ENCODE measurements at regions not wholly inside any gene's neighbourhood (a gene's known extent, or its start where the extent isn't known, plus 50 kb on each side); places are given as distances from the start of the nearest gene placed in this dataset.

- Histone ChIP-seq H3K9me3 (ENCODE audit: control insufficient read depth in 2 of 2, insufficient read depth in 1 of 2, low read depth in 1 of 2, low read length in 1 of 2) (no peaks in the 10 kb centered on the region), H3K4me1 (ENCODE audit: control insufficient read depth in 2 of 2, insufficient read depth in 2 of 2, low read length in 1 of 2) (peaks cover 0 to 4% of the 10 kb centered on the region in 2 donors), H3K36me3 (ENCODE audit: control insufficient read depth in 2 of 2, insufficient read depth in 2 of 2, low read length in 1 of 2) (no peaks in the 10 kb centered on the region), H3K27ac (ENCODE audit: low read depth in 2 of 2, low read length in 1 of 2) (no peak overlapping the region), H3K27me3 (ENCODE audit: control insufficient read depth in 1 of 2, insufficient read depth in 2 of 2, low read length in 2 of 2) (no peaks in the 10 kb centered on the region), H3K4me3 (ENCODE audit: low read depth in 1 of 2, low read length in 2 of 2) (no peak overlapping the region)
- WGBS, 2 donors: 73 to 80% methylated on average over 15 to 16 of the region's 16 CpGs
These were observed 80.3 kb downstream of the BUD13 start for GRCh38 chr11:116692318-116693101.

GRCh38 chr11:116691771-116692177 lies 81.0 kb downstream of the BUD13 start:
- Histone ChIP-seq H3K36me3 (ENCODE audit: control insufficient read depth in 2 of 2, insufficient read depth in 2 of 2, low read length in 1 of 2) (no peaks in the 10 kb centered on the region), H3K4me3 (ENCODE audit: low read depth in 1 of 2, low read length in 2 of 2) (no peak overlapping the region), H3K9me3 (ENCODE audit: control insufficient read depth in 2 of 2, insufficient read depth in 1 of 2, low read depth in 1 of 2, low read length in 1 of 2) (no peaks in the 10 kb centered on the region), H3K4me1 (ENCODE audit: control insufficient read depth in 2 of 2, insufficient read depth in 2 of 2, low read length in 1 of 2) (peaks cover 0 to 4% of the 10 kb centered on the region in 2 donors), H3K27me3 (ENCODE audit: control insufficient read depth in 1 of 2, insufficient read depth in 2 of 2, low read length in 2 of 2) (no peaks in the 10 kb centered on the region), H3K27ac (ENCODE audit: low read depth in 2 of 2, low read length in 1 of 2) (no peak overlapping the region)
- WGBS, 2 donors: 12 to 13% methylated on average over 10 of the region's 10 CpGs

GRCh38 chr11:116690611-116691010 lies 82.2 kb downstream of the BUD13 start:
- WGBS, 2 donors: 72% methylated on average over 9 of the region's 9 CpGs
- H3K27me3 ChIP-seq (ENCODE audit: control insufficient read depth in 1 of 2, insufficient read depth in 2 of 2, low read length in 2 of 2): peaks cover 0 to 3% of the 10 kb centered on the region in 2 donors
- no peaks in the 10 kb centered on the region for H3K36me3 ChIP-seq (ENCODE audit: control insufficient read depth in 2 of 2, insufficient read depth in 2 of 2, low read length in 1 of 2)
- peaks cover 0 to 4% of the 10 kb centered on the region in 2 donors for H3K4me1 ChIP-seq (ENCODE audit: control insufficient read depth in 2 of 2, insufficient read depth in 2 of 2, low read length in 1 of 2)
- H3K9me3 ChIP-seq (ENCODE audit: control insufficient read depth in 2 of 2, insufficient read depth in 1 of 2, low read depth in 1 of 2, low read length in 1 of 2): no peaks in the 10 kb centered on the region
- H3K27ac ChIP-seq (ENCODE audit: low read depth in 2 of 2, low read length in 1 of 2): no peak overlapping the region
- H3K4me3 ChIP-seq (ENCODE audit: low read depth in 1 of 2, low read length in 2 of 2): no peak overlapping the region

GRCh38 chr11:116689413-116690127 lies 83.2 kb downstream of the BUD13 start:
- 79 to 85% methylated on average over 12 of the region's 12 CpGs for WGBS, 2 donors
- Histone ChIP-seq H3K4me1 (ENCODE audit: control insufficient read depth in 2 of 2, insufficient read depth in 2 of 2, low read length in 1 of 2) (peaks cover 0 to 4% of the 10 kb centered on the region in 2 donors), H3K36me3 (ENCODE audit: control insufficient read depth in 2 of 2, insufficient read depth in 2 of 2, low read length in 1 of 2) (no peaks in the 10 kb centered on the region), H3K9me3 (ENCODE audit: control insufficient read depth in 2 of 2, insufficient read depth in 1 of 2, low read depth in 1 of 2, low read length in 1 of 2) (no peaks in the 10 kb centered on the region), H3K27ac (ENCODE audit: low read depth in 2 of 2, low read length in 1 of 2) (no peak overlapping the region), H3K27me3 (ENCODE audit: control insufficient read depth in 1 of 2, insufficient read depth in 2 of 2, low read length in 2 of 2) (peaks cover 0 to 3% of the 10 kb centered on the region in 2 donors), H3K4me3 (ENCODE audit: low read depth in 1 of 2, low read length in 2 of 2) (no peak overlapping the region)

GRCh38 chr11:116688202-116688540 lies 84.6 kb downstream of the BUD13 start:
- Histone ChIP-seq H3K4me1 (ENCODE audit: control insufficient read depth in 2 of 2, insufficient read depth in 2 of 2, low read length in 1 of 2) (no peaks in the 10 kb centered on the region), H3K9me3 (ENCODE audit: control insufficient read depth in 2 of 2, insufficient read depth in 1 of 2, low read depth in 1 of 2, low read length in 1 of 2) (no peaks in the 10 kb centered on the region), H3K27ac (ENCODE audit: low read depth in 2 of 2, low read length in 1 of 2) (no peak overlapping the region), H3K36me3 (ENCODE audit: control insufficient read depth in 2 of 2, insufficient read depth in 2 of 2, low read length in 1 of 2) (no peaks in the 10 kb centered on the region), H3K27me3 (ENCODE audit: control insufficient read depth in 1 of 2, insufficient read depth in 2 of 2, low read length in 2 of 2) (peaks cover 0 to 3% of the 10 kb centered on the region in 2 donors), H3K4me3 (ENCODE audit: low read depth in 1 of 2, low read length in 2 of 2) (no peak overlapping the region)
- 63 to 66% methylated on average over 6 of the region's 6 CpGs for WGBS, 2 donors

- no peaks in the 10 kb centered on the region for H3K9me3 ChIP-seq (ENCODE audit: control insufficient read depth in 2 of 2, insufficient read depth in 1 of 2, low read depth in 1 of 2, low read length in 1 of 2)
- no peaks in the 10 kb centered on the region for H3K36me3 ChIP-seq (ENCODE audit: control insufficient read depth in 2 of 2, insufficient read depth in 2 of 2, low read length in 1 of 2)
- WGBS, 2 donors: 44 to 47% methylated on average over 6 of the region's 6 CpGs
- H3K27me3 ChIP-seq (ENCODE audit: control insufficient read depth in 1 of 2, insufficient read depth in 2 of 2, low read length in 2 of 2): peaks cover 0 to 3% of the 10 kb centered on the region in 2 donors
- no peaks in the 10 kb centered on the region for H3K4me1 ChIP-seq (ENCODE audit: control insufficient read depth in 2 of 2, insufficient read depth in 2 of 2, low read length in 1 of 2)
- H3K27ac ChIP-seq (ENCODE audit: low read depth in 2 of 2, low read length in 1 of 2): no peak overlapping the region
- no peak overlapping the region for H3K4me3 ChIP-seq (ENCODE audit: low read depth in 1 of 2, low read length in 2 of 2)
These were observed 85.2 kb downstream of the BUD13 start for GRCh38 chr11:116687458-116688201.

- no peak overlapping the region for H3K27ac ChIP-seq (ENCODE audit: low read depth in 2 of 2, low read length in 1 of 2)
- WGBS, 2 donors: 51 to 58% methylated on average over 9 of the region's 9 CpGs
- peaks cover 0 to 3% of the 10 kb centered on the region in 2 donors for H3K27me3 ChIP-seq (ENCODE audit: control insufficient read depth in 1 of 2, insufficient read depth in 2 of 2, low read length in 2 of 2)
- H3K36me3 ChIP-seq (ENCODE audit: control insufficient read depth in 2 of 2, insufficient read depth in 2 of 2, low read length in 1 of 2): no peaks in the 10 kb centered on the region
- H3K4me1 ChIP-seq (ENCODE audit: control insufficient read depth in 2 of 2, insufficient read depth in 2 of 2, low read length in 1 of 2): no peaks in the 10 kb centered on the region
- no peak overlapping the region for H3K4me3 ChIP-seq (ENCODE audit: low read depth in 1 of 2, low read length in 2 of 2)
- H3K9me3 ChIP-seq (ENCODE audit: control insufficient read depth in 2 of 2, insufficient read depth in 1 of 2, low read depth in 1 of 2, low read length in 1 of 2): no peaks in the 10 kb centered on the region
These were observed 85.9 kb downstream of the BUD13 start for GRCh38 chr11:116686866-116687265.

GRCh38 chr11:116683982-116684381 lies 88.8 kb downstream of the BUD13 start:
- 88 to 89% methylated on average over 3 of the region's 3 CpGs for WGBS, 2 donors
- Histone ChIP-seq H3K27ac (ENCODE audit: low read depth in 2 of 2, low read length in 1 of 2) (no peak overlapping the region), H3K27me3 (ENCODE audit: control insufficient read depth in 1 of 2, insufficient read depth in 2 of 2, low read length in 2 of 2) (peaks cover 0 to 3% of the 10 kb centered on the region in 2 donors), H3K4me1 (ENCODE audit: control insufficient read depth in 2 of 2, insufficient read depth in 2 of 2, low read length in 1 of 2) (no peaks in the 10 kb centered on the region), H3K36me3 (ENCODE audit: control insufficient read depth in 2 of 2, insufficient read depth in 2 of 2, low read length in 1 of 2) (no peaks in the 10 kb centered on the region), H3K9me3 (ENCODE audit: control insufficient read depth in 2 of 2, insufficient read depth in 1 of 2, low read depth in 1 of 2, low read length in 1 of 2) (no peaks in the 10 kb centered on the region), H3K4me3 (ENCODE audit: low read depth in 1 of 2, low read length in 2 of 2) (no peak overlapping the region)

GRCh38 chr11:116680349-116681125 lies 92.2 kb downstream of the BUD13 start:
- WGBS, 2 donors: 70 to 71% methylated on average over 4 of the region's 4 CpGs
- no peak overlapping the region for H3K27ac ChIP-seq (ENCODE audit: low read depth in 2 of 2, low read length in 1 of 2)
- no peaks in the 10 kb centered on the region for H3K9me3 ChIP-seq (ENCODE audit: control insufficient read depth in 2 of 2, insufficient read depth in 1 of 2, low read depth in 1 of 2, low read length in 1 of 2)
- H3K4me3 ChIP-seq (ENCODE audit: low read depth in 1 of 2, low read length in 2 of 2): no peak overlapping the region
- no peaks in the 10 kb centered on the region for H3K27me3 ChIP-seq (ENCODE audit: control insufficient read depth in 1 of 2, insufficient read depth in 2 of 2, low read length in 2 of 2)
- H3K4me1 ChIP-seq (ENCODE audit: control insufficient read depth in 2 of 2, insufficient read depth in 2 of 2, low read length in 1 of 2): no peaks in the 10 kb centered on the region
- H3K36me3 ChIP-seq (ENCODE audit: control insufficient read depth in 2 of 2, insufficient read depth in 2 of 2, low read length in 1 of 2): no peaks in the 10 kb centered on the region
